HG02763 (cell line): ENCODE measurements at regions not wholly inside any gene's neighbourhood (a gene's known extent, or its start where the extent isn't known, plus 50 kb on each side); places are given as distances from the start of the nearest gene placed in this dataset.

ENCODE experiments used
- ATAC-seq: cut with Tn5 transposase; IDR thresholded peaks from one replicate; pipeline ENCODE4 v1.9.1; 2021; ENCODE audit warnings: mild to moderate bottlenecking, moderate library complexity; ENCODE audit not compliant: unreplicated experiment

DNA sequence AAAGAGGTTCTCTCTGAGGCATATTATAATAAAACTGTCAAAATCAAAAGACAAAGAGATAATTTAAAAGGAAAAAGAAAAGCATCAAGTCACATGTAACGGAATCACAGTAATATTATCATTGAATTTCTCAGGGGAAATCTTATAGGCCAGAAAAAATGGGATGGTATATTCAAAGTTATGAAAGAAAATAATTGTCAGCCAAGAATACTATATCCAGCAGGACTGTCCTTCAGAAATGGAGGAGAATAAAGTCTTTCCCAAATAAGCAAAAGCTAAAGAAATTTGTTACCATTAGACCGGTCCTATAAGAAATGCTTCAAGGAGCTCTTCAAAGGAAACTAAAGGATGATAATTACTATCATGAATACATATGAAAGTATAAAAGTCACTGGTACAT is 342.0 kb upstream of the GRAMD2B start:
- ATAC-seq: no peak

DNA sequence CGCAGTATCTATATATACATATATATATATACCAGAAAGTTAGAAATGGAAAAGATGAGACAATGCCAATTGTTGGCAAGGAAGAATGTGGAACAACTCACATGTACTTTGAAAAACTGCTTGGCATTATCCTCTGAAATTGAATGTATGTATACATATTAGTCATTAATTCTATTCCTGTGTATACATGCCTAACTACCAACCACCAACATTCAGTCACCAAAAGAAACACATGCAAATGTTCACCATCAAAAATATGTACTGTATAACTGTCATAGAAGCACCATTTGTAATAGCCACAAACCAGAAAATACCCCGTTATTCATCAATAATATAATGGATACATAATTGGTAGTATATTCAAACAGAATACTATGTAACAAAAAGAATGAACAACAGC is 330.2 kb upstream of the GRAMD2B start:
- no peak for ATAC-seq

DNA sequence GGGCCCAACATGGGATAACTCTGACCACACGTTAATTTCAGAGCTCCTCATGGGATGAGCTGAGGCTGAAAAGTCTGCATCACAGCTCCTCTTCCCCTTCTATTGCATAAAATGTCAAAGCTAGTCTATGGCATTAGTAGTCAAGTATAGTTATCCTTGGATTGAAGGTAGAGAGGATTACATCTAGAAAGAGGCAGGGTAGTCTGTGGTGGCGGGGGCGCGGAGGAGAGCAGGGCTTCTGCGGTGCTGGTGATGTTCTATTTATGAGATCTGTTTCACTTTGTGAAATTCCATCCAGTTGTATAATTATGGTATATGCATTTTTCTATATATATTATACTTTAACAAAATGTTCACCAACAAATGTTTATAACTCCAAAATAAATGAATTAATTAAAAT is 329.5 kb upstream of the GRAMD2B start:
- no peak for ATAC-seq

DNA sequence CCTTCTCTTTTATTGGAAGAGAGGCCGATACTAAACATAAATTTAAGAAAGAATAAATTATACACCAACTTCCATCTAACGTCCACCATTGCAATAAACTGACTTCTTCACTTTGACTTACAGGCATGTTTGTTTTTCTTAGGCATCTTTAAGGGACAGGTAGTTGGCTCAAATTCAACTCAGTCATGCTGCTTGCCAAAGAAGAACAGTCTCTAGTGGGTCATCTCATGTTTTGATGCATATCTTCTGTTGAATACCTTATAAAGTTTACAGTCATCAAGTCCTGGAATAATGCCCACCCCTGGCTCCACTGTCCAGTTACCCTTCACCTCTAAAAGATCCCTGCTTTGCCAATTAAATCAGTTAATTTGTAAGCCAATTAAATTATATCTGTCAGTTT is 328.2 kb upstream of the GRAMD2B start:
- ATAC-seq: no peak

DNA sequence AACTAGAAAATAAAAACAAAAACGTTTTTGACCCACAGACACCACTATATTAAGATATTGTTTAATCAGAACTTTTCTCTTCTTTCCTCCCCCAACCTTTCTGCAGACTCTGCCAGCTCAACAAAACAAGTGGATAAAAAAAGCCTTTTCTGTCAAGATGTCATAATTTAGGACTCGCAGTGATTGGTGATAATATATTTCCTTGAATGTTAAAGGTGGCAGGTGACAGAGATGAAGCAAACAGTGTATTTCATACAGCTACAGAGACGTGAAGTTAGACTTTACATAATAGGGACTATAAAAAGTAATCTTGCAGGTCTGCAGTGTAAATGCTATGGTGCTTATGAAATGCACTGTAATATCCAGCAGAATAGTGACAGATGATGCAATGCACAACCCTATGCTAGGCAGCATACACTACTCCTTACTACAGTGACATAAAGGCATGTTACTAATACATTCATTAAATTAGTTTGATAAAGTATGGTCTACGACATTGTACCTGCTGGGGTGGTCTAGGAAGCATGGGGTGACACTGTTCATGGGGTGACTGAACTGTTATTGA is 326.7 kb upstream of the GRAMD2B start:
- no peak for ATAC-seq

DNA sequence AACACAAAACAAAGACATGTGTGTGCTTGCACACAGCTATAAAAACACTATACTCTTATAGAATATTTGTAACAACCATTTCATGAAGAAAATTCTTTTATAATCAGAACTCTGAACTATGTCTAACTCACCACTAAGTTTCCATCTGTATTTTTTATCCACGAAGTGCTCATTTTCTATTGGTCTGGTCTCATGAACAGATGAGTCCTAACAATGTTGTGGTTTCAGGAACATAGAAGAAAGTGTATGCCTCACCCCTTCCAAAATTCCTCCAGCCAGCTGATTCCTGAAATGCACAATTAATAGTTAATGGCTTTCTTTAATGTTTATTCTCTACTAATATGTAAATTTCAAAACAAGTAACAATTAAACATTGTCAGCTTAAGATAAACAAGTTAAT is 325.3 kb upstream of the GRAMD2B start:
- ATAC-seq: no peak

DNA sequence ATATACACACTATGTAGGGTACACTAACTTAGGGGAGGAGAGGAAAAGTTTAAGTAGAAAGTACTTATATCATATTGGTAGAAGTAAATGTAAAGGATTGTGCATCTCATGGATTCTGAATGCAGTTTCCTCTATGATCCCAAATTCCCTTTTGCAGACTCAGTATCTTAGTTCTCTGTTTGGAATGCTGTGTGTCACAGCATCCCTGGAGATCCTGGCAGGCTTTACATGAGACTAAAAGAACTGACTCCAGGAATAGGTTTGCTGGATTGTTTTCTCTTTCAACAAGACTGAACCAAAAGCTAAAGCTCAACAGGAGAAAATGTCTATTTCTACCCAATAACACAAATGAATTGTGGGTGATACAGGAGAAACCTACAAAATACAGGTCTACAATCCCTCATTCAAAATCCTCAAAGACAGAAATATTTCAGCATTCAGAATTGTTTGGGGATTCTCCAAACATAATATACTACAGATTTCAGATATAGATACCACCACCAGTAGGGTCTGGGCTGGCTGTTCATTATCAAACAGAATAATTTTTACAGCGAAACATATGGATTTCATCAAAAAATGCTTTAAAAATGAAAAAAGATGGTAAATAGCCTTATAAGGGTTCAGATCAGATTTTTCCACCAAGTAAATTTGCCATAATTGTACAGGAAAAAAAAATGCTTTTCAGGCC is 324.7 kb upstream of the GRAMD2B start:
- ATAC-seq: no peak

DNA sequence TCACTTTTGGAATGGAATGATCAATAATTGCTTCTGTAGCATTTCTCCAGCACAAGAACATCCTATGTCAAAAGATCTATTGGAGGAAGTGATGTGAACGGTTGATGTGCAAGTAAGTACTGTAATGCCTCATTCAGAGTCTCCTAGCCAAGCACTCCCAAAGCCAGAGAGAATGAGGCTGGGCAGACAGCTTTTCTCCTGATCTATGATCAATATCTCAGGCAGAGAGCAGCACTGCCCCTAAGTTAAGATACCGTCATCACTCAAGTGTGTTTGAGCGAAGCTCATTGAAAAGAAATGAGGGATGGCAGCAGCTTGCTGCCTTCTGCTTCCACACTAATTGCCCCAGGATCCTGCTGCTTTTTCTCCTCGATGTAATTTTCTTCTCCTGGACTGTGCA is 324.1 kb upstream of the GRAMD2B start:
- ATAC-seq: no peak

DNA sequence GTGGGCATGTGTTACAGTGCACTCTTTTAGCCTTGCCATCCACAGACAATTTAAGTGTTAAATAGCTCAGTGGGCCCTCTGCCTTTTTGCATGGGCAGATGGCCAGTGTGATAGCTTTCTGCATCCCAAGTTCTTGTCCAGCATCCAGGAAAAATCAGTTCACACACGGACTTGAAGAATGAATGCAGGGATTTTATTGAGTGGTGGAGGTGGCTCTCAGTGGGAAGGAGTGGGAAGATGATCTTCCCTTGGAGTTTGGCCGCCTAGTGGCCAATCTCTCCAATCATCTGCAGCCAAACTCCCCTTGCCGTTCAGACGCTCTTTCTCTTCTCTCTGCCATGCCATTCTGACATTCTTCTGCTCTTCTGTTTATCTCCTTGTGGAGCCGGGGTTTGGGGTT is 322.4 kb upstream of the GRAMD2B start:
- ATAC-seq: no peak

DNA sequence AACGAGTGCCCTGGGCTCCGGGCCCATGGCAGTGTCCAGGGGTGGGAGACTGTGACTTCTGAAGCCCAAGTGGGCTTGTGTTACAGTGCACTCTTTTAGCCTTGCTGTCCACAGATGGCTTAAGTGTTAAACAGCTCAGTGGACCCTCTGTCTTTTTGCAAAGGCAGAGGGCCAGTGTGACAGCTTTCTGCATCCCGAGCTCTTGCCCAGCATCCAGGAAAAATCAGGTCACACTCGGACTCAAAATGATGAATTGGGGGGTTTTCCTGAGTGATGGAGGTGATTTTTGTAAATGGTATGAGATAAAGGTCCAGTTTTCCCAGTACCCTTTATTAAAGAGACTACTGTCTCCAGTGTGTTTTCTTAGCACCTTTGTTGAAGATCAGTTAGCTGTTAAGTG is 321.3 kb upstream of the GRAMD2B start:
- no peak for ATAC-seq

DNA sequence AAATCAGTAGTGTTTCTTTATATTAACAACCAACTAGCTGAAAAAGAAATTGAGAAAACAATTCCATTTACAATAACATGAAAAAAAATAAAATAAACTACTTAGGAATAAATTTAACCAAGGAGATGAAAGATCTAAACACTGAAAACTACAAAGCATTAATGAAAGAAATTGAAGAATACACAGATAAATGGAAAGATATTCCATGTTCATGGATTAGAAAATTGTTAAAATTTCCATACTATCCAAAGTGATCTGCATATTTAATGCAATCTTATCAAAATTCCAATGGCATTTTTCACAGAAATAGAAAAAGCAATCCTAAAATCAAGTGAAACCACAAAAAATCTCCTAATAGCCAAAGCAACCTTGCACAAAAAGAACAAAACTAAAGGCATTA is 320.2 kb upstream of the GRAMD2B start:
- no peak for ATAC-seq

DNA sequence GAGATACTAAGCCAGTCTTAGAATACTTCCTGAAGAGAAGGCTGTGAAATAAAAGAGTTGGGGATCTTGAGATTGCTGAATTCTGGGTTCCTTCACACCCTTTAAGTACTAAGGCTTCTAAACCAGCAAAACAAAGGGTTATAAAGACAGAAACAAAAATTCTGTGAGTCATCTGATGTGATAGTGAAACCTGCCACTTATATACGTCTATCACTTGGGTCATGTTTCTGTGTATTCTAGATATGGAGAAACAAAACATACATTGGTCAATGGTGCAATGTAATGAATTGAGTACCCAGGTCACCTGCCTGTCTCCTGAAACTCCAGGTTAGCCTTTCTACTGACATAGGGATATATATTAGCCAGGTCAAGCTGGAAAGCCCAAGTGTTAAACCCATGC is 319.3 kb upstream of the GRAMD2B start:
- no peak for ATAC-seq

DNA sequence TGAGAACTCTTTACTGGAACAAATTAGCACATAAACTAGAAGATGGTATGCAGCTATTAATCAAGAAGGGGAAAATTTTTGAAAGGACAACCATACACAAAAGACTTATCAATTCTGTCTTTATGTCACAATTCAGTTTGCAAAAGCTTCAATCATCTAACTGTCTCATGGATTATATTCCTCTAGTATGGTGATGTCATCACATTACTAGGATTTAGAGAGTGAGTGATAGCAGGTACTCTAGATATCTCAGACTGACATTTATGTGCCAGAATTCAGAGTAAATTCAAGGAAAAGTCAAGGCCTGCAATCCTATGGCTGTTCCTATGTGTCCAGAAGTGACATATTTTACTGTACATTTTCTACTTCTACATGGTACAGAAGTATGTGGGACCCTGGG is 318.9 kb upstream of the GRAMD2B start:
- no peak for ATAC-seq

DNA sequence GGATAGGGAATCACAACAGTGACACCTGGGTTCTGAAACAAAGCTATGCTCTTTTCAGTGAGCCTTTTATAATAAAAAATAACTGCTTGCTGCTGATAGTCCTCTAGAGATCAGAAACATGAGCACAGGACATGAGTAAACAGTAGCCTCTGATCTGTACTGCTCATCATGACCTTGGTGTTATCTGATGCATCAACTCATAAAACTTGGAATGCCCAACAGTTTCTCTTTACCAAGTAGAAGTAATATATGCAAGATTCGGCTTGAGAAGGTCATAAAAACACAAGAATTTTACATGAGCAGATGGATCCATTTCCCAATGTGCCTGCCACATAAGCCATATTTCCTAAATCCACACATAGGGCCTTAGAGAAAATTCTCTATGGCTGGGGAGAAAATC is 318.3 kb upstream of the GRAMD2B start:
- ATAC-seq: no peak

DNA sequence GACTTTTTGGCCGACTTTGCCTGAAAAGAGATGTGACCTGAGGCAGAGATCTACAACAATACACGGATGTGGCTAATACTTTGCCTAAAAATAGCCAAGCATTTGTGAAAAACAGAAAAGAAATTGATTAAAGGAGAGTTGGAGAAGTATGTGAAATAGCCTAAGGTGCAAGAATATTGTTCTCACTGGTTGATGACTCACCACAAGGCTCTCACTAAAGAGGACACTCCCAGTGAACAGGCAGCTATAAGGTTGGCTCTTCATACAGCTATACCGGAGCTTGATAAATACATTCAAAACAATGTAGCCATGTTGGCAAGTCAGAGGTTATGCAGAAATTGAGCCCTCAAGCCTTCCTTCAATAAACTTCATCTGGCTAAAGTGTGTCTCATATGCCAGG is 317.2 kb upstream of the GRAMD2B start:
- no peak for ATAC-seq

DNA sequence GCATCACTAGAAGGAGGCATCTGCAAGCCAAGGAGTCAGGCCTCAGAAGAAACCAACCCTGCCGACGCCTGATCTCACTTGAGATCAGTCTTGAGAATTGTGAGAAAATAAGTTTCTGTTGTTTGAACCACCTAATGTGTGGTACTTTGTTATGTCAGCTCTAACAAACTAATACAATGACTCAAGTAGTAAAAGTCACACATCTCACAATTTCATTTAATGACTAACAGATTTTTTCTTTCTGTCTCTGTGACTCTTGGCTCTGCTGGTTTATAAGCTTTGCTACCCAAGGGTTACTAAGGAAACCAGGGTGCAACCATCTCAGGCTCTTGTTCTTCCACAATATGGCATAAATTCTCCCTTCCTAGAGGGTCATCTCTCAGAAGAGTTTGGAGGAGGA is 315.8 kb upstream of the GRAMD2B start:
- no peak for ATAC-seq

DNA sequence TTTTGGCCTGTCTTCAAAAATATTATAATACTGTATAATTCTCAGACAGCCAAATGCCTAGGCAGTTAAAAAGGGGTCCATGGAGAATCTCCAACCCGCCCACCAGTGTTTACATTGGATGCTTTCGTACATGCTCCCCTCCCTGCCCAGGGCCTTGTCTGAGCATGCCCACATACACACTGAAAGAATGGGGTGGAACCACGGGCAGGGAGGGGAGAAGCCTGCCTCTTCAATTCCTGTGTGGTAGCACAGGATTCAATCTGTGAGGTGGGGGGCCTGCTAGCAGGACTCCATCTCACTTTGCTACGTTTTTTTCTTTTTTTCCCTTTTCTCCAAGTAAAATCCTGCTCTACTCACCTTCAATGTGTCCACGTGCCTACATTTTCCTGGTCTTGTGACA is 314.7 kb upstream of the GRAMD2B start:
- ATAC-seq: no peak

DNA sequence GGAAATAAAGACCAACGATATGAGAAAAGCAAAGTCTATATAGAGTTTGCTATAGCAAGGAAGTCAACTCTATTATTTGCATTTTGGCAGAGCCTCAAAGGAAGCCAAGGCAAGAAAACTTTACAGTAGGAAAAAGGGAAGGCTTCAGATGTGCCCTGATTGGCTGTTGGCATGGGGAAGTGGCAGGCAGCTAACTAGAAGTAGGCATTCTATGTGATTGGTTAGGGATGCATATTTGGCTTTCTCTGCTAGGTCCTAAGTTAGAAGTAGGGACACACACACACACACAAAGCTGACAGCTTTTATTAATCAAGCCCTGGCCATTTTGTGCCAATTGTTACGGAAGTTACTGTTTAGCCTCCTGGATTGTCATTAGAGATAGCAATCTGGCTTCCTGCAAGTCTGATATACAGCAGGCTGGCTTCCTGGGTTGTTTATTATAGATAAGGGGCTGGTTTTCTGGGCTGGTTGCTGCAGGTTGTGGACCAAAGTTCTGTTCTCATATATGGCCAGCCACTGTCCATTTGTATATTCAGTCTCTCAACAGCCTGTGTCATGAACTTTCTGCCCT is 308.1 kb upstream of the GRAMD2B start:
- no peak for ATAC-seq

DNA sequence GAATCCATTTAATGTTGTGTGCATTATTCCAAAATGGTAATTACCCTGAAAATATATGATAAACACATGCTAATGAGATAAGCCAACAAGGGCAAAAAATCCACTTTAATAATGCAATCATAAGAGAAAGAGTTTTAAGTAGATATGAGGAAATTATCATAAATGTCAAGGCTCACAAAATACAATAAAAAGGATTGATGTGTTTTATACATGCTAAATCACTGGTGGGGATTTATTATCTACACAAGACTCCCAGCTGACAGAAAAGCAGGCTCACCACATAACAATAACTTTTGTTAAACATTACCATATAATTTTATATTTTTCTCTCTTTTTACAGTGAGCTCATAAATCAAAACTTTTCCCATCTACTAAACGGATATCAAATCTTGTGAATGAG is 306.2 kb upstream of the GRAMD2B start:
- ATAC-seq: no peak

DNA sequence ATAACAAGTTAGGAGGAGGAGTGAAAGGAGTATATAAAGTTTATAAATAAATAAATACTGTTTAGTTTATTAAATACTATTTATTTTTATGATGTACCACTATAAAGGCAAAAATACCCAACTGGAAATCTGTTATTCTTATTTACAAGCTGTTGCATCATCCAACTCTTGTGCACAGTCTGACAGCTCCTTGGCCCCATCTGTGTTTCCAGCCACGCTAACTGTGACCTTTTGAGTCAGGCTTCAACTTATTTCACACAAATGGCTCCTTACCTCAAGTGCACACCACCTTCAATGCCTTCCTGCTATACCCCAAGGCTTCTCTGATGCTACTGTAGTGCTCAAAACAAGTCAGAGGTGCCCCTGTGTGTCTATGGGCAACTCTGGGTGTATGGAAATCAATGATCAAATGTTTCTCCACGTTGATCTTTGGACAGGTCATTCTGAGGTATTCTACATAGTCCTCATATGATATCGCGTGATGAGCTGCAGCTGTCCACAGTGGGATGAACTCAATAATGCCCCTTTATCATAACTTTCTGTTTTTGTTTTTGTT is 303.2 kb upstream of the GRAMD2B start:
- ATAC-seq: no peak

DNA sequence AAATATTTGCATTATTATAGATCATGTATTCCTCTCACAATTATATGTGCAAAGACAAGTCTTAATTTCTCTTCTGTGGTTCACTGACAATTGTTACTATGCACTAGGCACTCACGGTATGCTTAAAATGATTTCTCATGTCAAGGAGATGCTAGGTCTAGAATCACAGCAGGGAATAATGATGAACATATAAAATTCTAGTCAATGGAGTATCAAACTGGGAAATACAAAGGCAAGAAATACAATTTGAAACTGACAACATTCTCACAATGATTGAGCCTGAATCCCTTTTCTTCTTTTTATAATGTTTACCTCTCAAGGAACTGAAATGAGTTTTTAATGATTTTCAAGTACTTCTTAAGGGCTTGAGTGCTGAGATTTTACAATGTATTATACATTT is 302.3 kb upstream of the GRAMD2B start:
- ATAC-seq: no peak

DNA sequence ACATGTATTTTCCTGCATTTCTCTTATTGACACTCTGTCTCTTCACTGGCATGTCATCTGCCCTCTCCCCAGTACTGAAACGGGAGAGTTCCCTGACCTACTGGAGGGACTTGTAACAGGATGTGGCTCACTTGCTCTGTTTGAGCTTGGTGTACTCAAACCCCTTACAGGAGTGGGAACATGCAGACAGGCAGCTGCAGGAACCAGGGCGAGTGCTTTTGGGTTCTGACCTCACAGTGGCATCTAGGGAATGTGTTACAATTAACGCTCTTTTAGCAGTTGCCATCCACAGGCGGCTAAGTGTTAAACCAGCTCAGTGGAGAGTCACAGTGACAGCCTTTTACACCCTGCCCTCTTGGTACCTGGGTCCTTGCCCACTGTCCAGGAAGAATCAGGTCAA is 300.3 kb upstream of the GRAMD2B start:
- no peak for ATAC-seq
